Right ventricle myocardium superior (tissue), 1 donor: ENCODE measurements at regions not wholly inside any gene's neighbourhood (a gene's known extent, or its start where the extent isn't known, plus 50 kb on each side); places are given as distances from the start of the nearest gene placed in this dataset.

ENCODE experiments used
- ATAC-seq: fragments of 200-7000 bp; cut with Tn5 transposase; one replicate; pipeline ENCODE4 v1.9.1; 2020; ENCODE audit warnings: mild to moderate bottlenecking; ENCODE audit not compliant: poor library complexity
- DNase-seq: peaks from one replicate; pipeline ENCODE4 v3.0.0-alpha.2; 2020
- intact Hi-C: fragments of 100-400 bp; cut with DNase I; formaldehyde crosslinking; loops from one replicate; pipeline ENCODE4 v1.11.2; 2022
- donor health status: DM: no; HTN: yes; CAD: no; lungs with severe emphysema.

DNA sequence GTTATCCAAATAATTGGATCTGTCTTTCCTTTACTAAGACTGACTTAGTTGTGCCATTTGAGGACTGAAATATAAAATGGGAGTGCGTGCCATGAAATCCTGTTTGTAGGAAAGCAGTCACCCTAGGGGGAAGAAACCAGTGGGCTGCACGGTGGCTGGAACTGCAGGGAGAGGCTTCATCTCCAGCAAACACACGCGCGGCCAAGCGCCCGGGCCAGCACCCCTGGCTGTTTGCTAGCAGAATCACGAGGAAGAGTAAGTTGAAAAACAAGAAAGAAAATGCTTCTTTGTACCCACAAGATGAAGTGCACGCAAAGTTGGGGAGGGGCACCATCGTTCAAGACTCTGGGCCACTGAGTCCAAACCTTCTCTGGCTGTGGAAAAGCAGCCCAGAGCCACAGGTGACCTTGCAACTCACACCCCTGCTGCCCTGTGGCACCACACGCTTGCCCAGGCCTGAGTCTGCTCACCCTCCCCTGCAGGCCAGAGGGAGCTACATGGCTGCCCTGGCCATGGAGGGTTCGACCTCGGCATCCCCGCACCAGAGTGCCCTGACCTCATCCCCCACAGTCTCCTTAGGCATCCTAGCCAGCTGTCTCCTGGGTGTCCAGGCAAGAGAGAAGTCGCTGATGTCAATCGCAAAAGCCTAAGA, 55.2 kb downstream of the IRX2 start:
- DNase-seq (no peak), ATAC-seq (no peak)
- intact Hi-C loops = no loop called here

- DNase-seq (no peak), ATAC-seq (no peak)
- intact Hi-C loops = no loop called here
Observed at GRCh38 chr5:2695200-2695891, 56.1 kb downstream of the IRX2 start.

GRCh38 chr5:2691530-2691929, 59.9 kb downstream of the IRX2 start:
- intact Hi-C loops = no loop called here
- DNase-seq (no peak), ATAC-seq (no peak)

DNA sequence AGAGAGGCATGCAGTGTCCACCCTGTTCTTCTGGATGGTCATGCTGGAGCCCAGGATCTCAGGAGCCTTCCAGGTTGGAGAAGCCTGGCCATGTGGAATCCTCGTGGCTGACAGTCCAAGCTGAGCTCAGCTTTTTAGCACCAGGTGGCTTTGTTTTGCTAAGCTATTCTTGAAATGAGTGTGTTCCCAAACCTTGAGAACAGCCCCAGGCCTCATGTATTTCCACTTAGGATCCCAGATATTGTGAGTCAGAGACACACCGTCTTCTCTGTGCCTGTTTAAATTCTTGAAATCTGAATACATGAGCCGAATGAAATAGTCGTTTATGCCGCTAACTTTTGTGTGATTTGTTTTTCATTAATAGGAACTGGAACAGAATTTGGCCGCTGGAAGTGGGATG, 61.2 kb downstream of the IRX2 start:
- intact Hi-C loops = no loop called here
- DNase-seq (no peak), ATAC-seq (no peak)

DNA sequence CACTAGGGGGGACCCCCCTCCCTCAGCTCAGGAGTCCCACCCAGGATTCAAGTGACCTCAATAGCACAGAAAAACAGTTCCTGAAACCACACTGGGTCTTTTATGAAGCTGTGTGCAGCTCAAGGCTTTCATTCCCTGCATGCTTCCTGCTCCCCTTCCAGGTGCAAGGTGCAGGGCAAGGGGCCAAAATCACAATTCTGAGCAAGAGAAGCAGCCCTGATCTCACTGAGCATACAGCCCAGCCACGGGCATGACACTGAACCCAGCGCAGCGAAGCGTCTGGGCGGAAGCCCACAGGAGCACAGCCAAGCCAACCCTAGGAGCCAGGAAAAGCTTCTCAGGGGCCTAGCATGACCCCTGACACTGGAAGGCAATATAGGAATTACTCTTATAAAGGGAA, 62.9 kb downstream of the IRX2 start:
- no peak for DNase-seq
- intact Hi-C loops = no loop called here
- no peak for ATAC-seq

- intact Hi-C loops = no loop called here
- DNase-seq (no peak), ATAC-seq (no peak)
Observed at GRCh38 chr5:2687746-2688145, 63.7 kb downstream of the IRX2 start.

DNA sequence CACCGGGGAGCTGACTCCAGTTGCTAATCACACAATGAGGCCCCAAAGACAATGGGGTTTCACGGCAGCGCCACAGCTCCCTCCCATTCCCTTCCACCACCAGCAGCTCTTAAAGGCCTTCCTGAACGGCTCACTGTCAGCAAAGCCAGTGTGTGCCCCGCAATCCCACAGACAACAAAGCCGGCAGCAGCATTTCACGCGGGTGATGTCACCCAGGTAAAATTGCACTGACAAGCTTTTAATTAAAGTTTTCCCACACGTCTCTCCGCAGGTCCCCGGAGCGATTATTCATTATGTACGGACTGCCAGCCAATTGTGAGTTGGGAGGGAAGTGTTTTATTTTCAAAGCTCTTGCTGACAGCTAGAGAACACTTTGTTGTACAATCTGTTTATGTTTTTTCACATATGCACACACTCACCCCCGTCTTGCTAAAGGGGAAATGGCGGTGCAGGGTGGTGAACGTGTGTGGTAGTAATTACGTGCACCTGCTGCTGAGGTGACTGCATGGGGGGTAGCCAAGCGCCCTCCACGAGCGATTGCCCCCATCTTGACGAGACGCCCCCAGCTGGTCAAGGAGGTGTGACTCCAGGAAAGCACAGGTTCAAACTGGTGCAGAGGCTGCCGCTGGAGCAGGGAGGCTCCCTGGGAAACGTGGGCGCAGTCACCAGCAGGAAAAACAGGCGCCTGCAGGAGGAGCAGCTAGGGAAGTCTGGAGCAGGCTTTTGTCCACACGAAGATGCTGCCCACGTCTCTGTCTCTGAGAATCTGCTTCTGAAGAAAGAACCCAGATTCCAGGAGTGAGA, 65.0 kb downstream of the IRX2 start:
- ATAC-seq = no peak
- intact Hi-C loops = no loop called here
- no peak for DNase-seq

DNA sequence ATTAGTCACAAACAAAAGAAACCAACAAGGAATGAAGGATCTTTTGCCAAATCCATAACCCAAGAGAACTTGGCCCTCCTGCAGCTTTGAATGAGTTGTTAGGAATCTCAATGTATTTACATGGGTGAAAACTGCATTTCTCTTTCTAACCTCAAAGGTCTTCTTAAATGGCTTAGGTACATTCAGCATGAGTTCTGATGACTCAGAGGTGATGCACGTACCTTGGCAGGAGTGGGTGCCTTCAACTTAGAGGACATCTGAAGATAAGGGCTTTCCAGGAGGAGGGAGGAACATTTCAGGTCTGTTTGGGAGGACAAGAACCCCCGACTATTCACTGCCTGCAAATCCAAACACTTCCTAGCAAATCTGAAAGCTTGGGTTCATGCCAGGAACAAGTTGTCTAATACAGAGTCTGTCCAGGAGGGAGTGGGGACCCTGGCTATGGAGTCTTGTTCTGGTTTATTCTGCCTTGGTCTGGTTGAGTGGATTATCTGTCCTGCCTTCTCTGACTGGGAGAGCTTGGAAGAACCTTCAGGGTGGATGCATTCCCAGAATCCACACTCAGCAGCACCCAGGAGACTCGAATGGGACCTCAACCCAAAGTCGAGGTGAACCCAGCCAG, 65.7 kb downstream of the IRX2 start:
- no peak for ATAC-seq
- intact Hi-C loops = no loop called here

DNA sequence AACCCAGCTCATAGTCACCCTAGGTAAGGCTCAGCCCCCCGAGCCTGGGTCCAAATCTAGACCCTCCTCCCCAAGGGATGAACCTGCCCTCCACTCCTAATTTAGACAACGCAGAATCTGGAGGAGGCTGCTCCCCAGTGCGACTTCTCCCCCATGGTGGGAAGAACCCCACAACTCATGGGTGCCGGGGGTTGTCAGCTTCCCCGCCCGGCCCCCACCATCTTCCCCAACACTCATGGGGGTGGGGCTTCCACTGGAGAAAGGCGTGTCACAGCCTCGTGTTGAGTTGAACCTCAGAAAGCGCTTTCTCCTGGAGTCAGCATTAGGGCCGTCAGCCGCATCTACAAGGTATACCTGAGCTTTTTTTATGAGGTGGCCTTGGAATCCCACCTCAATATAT, 66.9 kb downstream of the IRX2 start:
- intact Hi-C loops = no loop called here
- DNase-seq = no peak
- no peak for ATAC-seq

More for the DNA sequence above, 65.7 kb downstream of the IRX2 start:
- DNase-seq = no peak

GRCh38 chr5:2683720-2684119, 67.8 kb downstream of the IRX2 start:
- intact Hi-C loops = no loop called here
- no peak for DNase-seq
- no peak for ATAC-seq

- ATAC-seq (no peak), DNase-seq (no peak)
- intact Hi-C loops = no loop called here
Observed at GRCh38 chr5:2681476-2681875, 70.0 kb downstream of the IRX2 start.

GRCh38 chr5:2680979-2681378, 70.5 kb downstream of the IRX2 start:
- intact Hi-C loops = no loop called here
- DNase-seq (no peak), ATAC-seq (no peak)

GRCh38 chr5:2677689-2678088, 73.8 kb downstream of the IRX2 start:
- ATAC-seq (no peak), DNase-seq (no peak)
- intact Hi-C loops = no loop called here

DNA sequence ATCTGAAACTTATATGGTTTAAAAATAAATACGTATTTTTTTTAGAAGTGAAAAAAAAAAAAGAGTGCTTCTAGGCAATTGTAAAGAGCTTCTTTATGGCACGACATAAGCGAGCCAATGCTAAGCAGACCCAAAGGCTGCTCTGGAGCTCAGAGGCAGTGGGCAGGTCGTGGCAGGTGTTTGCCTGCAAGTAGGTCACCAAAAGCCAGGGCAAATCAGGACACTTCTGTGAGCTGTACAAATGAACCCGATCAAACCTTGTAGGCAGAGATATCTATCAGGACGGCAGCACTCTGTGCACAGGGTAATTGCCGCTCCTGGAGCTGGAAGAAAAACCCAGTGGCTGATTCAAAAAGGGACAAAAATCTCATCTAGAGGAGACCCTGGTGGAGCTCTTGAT, 75.9 kb downstream of the IRX2 start:
- DNase-seq (no peak), ATAC-seq (no peak)
- intact Hi-C loops = no loop called here

GRCh38 chr5:2674456-2674855, 77.0 kb downstream of the IRX2 start:
- no peak for ATAC-seq
- no peak for DNase-seq
- intact Hi-C loops = no loop called here

- no peak for ATAC-seq
Observed at GRCh38 chr5:2670940-2671339, 80.5 kb downstream of the IRX2 start.

DNA sequence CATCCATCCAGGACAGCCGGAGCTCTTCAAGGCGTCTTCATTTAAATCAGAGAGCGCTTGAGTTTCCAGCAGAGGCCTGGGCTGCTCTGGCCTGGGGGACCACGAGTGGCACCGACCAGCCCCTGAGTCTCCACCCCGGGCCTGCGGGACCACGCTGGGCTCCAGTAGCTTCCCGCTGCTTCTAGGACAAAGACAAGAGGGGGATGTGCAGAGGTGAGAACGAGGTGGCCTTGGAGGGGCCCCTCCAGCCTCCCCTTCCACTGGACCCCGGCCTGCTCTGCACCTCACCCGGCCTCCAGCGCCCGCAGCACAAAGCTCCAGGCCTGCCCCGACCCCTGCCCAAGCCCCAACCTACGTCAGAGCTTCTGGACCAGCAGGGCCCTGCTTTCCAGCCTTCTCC, 81.6 kb downstream of the IRX2 start:
- ATAC-seq = no peak
- no peak for DNase-seq
- intact Hi-C loops = no loop called here

More at GRCh38 chr5:2670940-2671339, 80.5 kb downstream of the IRX2 start:
- no peak for DNase-seq
- intact Hi-C loops = no loop called here

GRCh38 chr5:2669259-2669658, 82.2 kb downstream of the IRX2 start:
- no peak for DNase-seq
- no peak for ATAC-seq
- intact Hi-C loops = no loop called here

GRCh38 chr5:2666081-2666480, 85.4 kb downstream of the IRX2 start:
- no peak for DNase-seq
- intact Hi-C loops = no loop called here
- no peak for ATAC-seq

- intact Hi-C loops = no loop called here
- ATAC-seq = no peak
- DNase-seq = no peak
Observed at GRCh38 chr5:2663489-2663888, 88.0 kb downstream of the IRX2 start.
